HPDE6-E6E7 (cell line): ENCODE measurements at regions not wholly inside any gene's neighbourhood (a gene's known extent, or its start where the extent isn't known, plus 50 kb on each side); places are given as distances from the start of the nearest gene placed in this dataset.

ENCODE experiments used
- DNase-seq: peaks from one replicate; pipeline ENCODE4 v3.0.0; 2011; ENCODE audit warnings: missing footprints; ENCODE audit errors: extremely low spot score

DNA sequence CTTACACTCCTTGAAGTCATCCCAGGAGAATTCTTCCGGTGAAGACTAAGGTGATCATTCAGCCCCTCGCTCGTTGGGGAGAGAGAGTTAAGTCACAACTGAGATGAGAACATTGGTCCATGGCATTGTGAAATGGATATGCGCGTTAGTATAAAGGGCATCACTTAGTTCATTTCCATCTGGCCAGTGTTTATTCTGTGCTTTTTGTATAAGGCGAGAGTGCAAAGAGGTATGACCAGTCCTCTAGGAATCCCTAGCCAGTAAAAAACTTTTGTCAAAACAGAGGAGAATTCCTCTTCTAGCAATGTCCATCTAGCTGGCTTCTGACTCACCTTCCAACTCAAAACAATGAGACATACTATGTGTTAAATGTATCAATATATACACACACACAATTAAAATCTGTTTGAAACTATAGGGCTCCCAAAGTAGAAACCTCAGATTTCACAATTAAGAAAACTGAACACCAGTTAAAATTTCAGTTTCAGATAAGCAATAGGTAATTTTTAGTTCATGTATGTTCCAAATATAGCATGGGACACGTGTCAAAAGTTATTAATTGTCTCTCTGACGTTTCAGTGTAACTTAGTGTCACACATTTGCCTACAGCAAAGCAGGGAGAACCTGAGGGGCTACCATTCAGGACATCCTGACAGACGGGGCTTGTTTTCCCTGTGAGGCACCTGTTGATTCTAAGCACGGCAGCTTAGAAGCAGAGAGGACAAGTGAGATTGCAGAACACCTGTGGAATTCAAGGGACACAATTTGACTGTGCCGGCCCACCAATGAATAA lies 158.9 kb downstream of the KLF6 start:
- DNase-seq, result no peak

DNA sequence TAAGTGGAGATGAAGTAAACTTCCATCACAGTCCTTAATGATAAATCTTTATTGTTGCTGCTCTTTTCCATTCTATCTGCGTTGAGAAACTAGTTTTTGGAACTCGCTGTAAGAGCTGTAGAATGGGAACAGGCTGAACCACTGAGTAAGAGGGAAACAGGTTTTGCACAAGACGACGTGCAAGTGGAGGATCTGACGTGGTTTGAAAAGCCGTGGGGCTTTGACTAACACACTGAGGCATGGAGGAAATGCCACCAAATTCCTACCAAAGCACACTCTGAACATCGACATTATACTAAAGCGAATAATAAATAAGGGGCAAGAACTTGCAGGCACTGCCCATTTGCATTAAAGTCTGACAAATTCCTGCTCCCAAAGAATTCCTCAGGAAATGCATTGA lies 160.6 kb downstream of the KLF6 start:
- DNase-seq, result no peak

DNA sequence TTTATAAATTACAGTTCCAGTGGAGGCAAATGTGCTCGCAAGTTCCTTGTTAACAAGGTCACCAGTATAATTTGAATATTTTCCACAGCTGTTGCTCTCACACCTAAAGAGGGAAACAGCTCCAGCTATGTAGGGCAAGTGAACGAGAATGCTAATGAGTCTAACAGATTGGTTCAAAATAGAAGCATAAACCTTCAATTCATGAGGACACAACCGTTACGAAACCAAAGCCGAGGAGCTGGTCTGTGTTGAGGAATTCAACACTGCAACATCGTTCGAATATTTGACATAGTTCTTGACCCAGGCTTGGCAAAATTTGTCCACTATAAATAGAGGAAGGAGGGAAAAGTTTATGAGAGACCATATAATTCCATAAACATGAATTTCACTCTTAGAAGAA lies 161.3 kb downstream of the KLF6 start:
- DNase-seq, result no peak

DNA sequence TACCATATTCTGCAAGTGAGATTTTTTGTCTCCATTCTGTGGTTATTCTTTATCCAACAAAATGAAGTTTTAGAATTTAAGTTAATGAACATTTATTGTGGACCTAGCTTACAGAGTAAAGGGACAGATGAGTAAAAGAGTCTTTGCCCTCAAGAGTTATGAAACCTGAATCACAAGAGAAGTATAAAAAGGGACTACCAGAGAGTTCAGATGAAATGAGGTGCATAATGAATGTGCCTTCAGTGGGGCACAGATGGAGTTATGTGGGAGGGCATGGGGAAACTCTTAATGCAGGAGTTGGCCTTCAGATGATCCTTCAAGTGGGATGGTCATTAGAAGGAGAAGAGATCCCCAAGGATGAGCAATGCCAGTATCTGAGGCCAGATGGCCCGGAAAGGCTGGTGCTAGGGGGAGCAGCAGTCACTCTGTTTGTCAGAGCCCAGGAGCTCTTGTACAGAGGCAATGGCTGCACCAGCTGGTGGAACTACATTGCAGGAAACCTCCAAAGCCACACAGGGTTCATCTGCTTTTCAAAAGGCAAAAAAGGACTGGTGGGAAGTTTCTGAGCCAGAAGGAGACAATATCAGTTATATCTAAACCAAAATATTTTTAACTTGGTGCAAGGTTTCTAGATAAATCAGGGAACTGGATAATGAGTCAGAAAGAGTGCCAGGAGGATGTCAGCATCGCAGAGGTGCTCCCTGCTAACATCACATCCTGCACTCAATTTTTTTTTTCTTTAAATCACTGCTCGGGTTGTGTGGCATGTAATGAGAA lies 162.0 kb downstream of the KLF6 start:
- no peak for DNase-seq

DNA sequence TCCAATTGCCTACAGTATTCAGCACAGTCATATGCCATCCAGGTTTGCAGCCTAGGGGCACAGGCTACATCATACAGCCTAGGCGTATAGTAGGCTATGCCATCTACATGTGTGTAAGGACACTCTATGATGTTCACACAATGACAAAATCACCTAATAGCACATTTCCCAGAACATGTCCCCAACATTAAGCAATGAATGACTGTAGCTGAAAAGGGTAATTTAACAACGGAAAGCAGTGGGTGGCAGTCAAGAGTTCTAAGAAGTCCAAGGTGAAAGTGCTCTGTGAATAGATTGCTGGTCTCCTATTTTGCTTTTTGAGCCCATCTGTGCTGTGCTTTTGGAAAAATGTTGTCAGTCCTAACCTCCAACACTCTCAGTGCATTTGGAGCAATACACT lies 162.6 kb downstream of the KLF6 start:
- no peak for DNase-seq

DNA sequence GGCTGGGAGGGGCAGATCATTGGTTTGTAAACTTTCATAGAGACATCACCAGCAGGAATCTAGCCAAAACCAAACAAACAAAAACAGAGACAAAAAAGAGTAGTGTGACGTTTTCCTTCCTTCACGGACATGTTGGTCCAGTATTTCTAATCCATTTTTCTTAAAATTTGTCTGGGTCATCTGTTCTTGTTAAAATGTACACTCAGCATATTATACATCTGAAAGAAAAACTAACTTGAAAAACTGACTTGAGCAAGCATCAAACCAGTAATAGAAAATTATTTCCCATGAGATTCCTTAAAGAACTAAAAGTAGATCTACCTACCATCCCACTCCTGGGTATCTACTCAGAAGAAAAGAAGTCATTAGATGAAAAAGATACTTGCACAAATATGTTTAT lies 164.2 kb downstream of the KLF6 start:
- no peak for DNase-seq

DNA sequence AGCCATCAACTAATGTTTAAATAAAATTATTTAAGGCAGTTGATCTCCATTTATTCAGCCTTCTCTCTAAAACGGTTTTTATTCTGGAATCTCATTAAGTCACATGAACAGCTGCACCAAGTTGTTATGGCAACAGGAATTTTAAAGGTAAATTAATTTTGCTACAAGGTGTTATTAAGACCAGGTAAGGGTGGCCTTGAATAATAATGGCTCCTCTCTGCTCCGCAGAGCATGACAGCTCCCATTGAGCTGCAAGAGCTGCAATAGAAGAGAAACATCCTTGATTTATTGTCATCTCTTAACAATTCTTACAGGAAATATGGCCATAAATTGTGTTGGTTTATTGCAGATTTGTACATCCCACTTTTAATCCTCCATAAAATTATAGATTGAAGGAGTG lies 165.8 kb downstream of the KLF6 start:
- DNase-seq, result no peak

DNA sequence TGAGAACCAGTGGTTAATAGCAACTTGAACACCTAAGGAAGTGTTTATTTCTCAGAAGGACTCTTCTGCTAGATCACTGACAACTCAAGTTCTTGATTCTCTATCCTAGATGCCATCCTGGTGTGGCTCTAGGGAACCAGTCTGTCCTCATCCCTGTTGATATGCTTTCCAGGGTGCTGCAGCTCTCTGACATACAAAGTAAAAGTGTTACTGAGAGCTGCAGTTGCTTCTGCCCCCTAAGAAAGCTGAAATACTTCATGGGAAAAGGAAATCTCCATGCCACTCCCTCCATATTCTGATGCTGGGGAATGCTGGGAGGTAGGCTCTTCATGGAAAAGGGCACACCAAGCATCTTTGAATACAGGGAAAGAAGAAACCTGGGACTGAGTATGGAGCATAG lies 168.1 kb downstream of the KLF6 start:
- no peak for DNase-seq

DNA sequence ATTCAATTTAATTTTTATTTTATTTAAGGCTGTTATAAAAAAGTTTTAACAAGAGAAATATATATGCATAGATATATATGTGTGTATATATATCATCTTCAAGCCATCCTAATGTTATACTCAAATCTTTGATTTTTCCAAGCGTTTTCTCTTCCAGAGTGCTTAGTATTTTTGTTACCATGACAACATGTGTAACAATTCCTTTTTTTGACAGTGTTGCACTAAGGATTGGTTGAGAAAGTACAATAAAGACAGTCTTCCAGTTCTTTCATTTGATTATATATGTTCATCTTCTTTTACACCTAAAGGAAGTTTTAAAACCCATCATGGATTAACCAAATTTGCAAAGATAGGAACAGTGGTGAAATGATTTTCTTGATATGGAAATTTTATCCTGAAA lies 171.7 kb downstream of the KLF6 start:
- no peak for DNase-seq

DNA sequence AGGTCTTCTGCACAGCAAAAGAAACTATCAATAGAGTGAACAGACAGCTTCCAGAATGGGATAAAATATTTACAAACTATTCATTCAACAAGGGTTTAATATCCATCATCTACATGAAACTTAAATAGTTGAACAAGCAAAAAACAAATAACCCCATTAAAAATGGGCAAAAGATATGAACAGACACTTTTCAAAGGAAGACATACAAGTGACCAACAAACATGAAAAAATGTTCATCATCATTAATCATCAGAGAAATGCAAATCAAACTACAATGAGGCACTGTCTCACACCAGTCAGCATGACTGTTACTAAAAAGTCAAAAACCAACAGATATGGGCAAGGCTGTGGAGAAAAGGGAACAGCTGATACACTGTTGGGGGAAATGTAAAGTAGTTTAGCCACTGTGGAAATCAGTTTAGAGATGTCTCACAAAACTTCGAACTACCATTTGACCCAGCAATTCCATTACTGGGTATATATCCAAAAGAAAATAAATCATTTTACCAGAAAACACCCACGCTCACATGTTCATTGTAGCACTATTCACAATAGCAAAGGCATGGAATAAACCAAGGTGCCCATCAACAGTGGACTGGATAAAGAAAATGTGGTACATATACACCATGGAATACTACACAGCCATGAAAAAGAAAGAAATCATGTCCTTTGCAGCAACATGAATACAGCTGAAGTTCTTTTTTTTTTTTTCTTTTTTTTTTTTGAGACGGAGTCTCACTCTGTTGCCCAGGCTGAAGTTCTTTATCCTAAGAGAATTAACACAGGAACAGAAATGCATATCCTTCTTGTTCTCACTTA lies 172.6 kb downstream of the KLF6 start:
- DNase-seq, result no peak

DNA sequence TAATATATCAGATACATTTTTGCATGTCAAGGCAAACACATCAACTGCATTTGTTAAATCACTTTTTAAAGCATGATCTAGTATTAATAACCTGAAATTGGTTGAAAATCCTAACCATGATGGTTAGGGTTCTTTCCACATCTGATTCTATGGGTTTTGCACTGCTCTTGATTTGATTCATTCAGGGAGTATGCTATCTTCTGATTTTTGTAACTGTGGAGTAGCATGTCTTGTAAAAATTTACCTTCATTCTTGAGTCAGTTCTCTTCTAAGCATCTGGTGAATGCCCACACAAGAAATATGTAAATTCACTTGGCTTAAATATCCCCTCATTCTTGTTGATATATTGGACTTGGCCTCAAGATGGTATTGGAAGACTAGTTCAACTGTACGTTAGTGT lies 178.7 kb downstream of the KLF6 start:
- no peak for DNase-seq

DNA sequence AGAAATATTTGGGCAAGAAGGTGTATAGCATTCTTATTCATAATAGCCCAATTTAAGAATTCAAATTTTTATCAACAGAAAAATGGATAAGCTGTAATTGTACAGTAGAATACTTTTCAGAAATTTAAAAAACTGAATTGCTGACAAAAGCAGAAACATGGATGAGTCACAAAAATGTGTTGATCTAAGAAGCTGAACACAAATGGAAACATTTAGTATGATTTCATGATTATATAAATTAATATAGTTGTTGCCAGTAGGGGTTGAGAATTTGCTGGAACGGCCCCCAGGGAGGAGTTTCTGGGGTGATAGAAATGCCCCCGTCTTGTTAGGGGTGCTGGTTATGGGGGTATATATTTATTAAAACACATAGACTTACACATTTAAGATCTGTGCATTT lies 179.1 kb downstream of the KLF6 start:
- DNase-seq, result no peak

DNA sequence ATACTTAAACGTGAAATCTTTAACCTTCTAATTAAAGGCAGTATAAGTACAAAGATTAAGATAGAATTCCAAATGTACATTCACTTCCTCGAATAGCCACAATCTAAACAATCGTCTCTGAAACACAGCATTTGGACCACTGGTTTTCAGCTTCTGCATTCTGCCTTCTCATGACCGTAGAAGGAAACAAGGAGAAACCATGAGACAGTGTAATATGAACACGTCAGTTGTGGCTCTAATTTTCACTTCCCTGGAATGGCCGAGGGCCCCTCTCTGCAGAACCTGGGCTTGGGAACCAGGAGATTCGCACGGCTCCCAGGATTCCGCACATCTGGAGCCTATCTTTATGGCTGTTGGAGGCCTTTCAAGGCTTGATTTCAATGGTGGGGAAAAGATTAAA lies 189.3 kb downstream of the KLF6 start:
- DNase-seq, result no peak

DNA sequence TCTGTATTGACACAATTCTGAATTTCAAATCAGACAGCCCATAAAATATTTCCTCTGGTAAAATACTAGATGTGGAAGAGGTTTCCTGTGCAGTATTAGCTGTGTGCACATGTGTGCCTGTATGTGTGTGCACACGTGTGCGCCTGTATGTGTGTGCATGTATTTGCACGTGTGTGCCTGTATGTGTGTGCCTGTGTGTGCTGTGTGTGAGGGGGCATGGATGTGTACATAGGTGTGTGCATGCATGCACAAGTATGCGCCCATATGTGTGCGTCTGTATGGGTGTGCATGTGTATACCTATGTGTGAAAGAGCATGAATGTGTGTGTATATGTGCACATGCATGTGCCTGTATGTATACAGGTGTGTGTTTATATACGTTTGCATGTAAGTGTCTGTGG lies 191.4 kb downstream of the KLF6 start:
- no peak for DNase-seq

DNA sequence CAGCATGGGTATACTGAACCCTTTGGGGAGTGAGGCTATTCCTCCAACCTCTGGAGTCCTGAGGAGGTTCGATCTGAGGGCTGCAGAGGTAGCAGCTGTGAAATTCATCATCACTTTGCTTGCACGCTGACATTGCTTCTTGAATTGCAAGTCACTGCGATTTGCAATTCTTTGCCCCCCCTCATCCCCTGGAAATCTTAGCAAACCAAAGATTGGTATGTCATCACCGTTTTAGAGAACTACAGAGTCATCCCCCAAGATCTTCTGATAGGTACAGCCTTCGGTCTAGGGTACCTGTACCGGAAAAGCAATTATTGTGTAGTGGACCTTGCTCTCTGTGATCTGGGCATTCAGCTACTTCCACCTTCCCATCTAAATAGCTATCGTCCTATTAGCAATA lies 192.6 kb downstream of the KLF6 start:
- DNase-seq, result no peak

DNA sequence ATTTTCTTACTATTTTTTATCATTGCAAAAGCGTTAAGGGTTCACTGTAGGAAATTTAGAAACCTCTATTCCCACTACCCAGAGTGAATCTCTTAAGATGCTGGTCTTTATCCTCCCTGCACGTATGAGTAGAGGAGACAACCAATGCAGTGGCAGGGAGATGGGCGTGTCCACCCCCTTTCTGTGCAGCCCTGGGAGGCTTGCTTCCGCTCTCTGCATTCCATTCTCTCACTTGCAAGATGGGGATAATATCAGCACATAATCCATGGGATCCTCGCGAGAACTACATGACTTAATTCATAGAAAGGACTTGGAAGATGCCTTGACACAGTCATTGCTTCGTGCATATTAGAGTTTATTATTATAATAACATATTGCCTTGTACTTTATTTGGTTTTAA lies 196.2 kb downstream of the KLF6 start:
- DNase-seq, result no peak

DNA sequence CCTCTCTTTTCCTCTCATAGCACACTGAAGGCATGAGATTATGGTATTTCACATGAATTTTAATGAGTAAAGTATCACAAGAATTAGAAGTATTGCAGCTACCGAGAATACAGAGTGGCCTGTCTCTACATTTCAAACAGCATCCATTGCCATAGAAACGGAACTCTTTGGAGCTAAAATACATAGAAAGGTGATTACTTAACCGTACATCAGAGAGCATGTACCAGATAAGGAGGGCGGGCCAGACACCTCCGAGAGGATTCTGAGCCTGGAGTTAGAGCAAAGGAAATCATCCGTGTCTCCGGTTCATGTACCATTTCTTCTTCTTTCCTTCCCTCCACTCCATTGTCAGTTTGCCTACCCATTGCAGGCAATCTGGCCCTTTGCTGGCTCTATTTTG lies 196.7 kb downstream of the KLF6 start:
- no peak for DNase-seq

DNA sequence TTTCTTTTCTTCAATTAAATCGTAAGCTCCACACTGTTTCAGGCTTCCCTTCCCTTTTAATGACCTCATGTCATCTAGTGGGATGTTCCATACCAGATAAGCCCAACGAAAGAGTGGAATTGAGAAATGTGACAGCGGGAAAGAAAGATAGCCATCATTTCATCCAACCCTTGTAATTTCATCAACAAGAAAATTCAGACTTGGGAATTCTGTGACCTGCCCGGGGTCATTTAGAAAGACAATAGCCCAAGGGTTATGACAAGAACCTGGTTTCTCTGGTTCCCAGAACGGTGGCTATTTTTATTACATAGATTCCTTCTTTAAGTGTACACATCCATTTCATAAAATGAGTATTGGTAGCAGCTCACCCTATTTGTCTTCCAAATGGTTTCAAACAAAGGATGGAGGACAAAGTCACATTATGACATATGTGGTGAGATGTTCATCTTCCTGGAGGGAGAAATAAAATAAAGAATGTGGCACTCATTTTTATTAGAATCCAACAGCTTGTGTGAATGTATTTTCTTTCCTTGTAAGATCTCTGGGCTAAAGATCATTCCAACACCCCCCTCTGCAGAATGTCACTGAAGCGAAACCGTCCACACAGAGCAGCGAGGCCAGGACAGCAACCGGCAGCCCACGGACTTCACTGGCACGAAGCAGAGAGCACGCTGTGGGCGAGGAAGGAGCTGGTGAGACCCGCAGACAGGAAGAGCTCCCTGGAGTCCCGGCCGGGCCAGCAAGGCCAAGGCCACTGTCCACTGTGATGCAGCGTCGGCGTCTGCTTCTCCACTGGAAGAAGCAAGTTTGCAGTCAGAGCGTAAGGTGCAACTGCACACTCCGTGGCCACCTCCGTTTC lies 199.9 kb downstream of the KLF6 start:
- no peak for DNase-seq

DNA sequence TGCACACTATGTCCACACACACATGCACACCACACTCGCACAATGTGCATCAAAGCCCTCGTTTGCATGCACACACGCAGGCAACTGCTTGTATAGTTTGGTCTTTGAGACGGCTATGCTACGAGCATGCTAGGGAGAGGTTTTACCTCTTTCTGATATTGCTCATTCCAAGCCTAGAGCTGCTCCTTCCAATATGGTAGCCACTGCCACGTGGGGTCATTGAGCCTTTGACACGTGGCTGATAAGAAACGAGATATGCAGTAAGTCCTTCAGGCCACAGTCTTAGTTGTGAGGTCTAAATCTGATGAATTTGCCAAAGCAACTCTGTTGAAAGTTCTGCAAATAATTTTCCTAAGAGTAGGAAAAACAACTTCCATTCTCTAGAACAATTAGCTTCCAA lies 204.4 kb downstream of the KLF6 start:
- no peak for DNase-seq

DNA sequence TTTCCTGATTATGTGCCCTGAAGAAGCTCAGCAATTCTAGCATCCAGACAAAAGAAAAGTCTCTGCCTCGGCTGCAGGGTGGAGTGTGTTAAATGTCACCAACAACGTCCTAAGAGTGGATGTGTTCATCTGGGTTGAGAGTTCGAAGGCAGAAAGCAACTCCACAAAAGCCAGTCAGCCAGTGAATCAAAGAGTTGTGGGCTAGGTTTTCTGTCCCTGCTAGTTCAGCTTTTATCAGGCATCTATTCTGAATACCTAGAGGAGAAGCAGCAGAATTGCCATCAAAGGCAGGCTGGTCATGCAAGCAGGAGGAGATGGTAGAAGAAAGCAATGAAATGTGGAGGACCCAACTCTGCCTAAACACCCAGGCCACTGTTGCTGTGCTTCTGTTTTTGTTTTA lies 205.2 kb downstream of the KLF6 start:
- no peak for DNase-seq

DNA sequence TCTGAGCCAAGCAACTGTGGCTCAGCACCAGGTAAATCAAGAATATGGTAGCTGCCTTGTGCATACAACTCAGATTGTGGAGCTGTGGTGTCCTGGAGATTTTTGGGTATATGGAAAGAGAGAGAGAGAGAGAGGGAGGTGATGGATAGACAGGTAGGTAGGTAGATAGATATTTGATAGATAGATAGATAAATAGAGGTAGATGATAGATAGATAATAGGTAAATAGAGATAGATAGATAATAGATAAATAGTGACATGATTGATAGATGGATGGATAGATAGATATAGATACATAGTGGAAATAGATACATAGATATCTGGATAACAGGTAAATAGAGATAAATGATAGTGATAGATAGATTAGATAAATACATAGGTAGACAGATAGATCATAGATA lies 206.3 kb downstream of the KLF6 start:
- DNase-seq, result no peak

DNA sequence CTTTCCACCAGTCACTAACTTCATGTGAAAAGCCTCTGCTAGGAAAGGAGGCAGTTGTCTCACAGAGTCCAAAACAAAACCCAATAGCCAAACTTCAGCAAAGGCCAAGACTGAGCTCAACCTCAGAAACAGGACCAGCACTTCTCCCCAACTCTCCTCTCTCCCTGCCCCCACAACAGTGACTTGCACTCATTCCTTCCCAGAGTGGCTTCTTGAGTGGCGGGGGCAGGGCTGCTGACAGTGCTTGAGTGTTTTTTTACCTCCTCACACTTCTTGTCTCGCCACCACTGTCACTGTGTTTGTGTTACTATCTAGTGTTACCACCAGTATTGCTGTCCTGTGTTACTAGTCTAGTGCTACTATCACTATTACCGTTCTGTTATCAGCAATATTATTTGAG lies 206.8 kb downstream of the KLF6 start:
- no peak for DNase-seq
